Caco-2 (cell line): ENCODE measurements at regions not wholly inside any gene's neighbourhood (a gene's known extent, or its start where the extent isn't known, plus 50 kb on each side); places are given as distances from the start of the nearest gene placed in this dataset.

Experiments
- BruUV-seq: library from RNA; stranded (reverse); fragments of 400-500 nt; replicated peaks from 2 replicates; lab custom pipeline; 2021; lab: Mats Ljungman, UMichigan
- CTCF ChIA-PET: fragments of 300-600 bp; sonication (Branson Sonifier 250); formaldehyde crosslinking; loops from one replicate; lab custom pipeline; 2022; ENCODE audit warnings: antibody characterized with exemption; lab: Charles Lee
- POLR2A ChIA-PET: fragments of 300-600 bp; sonication (Branson Sonifier 250); formaldehyde crosslinking; loops from one replicate; lab custom pipeline; 2022; ENCODE audit warnings: antibody characterized with exemption; lab: Charles Lee
- DNase-seq, 2 experiments: peaks; one replicate each; pipeline versions ENCODE4 v3.0.0 to v3.0.0-alpha.2; 2020 to 2022
- H3K27me3 ChIP-seq: replicated peaks from 2 replicates; pipeline ENCODE4 v1.6.0; 2011; ENCODE audit warnings: low read length; ENCODE audit not compliant: control insufficient read depth, insufficient read depth
- H3K36me3 ChIP-seq: 2 replicates; pipeline ENCODE4 v1.5.1; 2011; ENCODE audit warnings: low read length; ENCODE audit not compliant: control insufficient read depth, insufficient read depth
- H3K4me1 ChIP-seq: fragments of 250-450 bp; sonication (Bioruptor Pico); 2 replicates; pipeline ENCODE4 v1.5.1; 2020; ENCODE audit warnings: mild to moderate bottlenecking
- H3K4me3 ChIP-seq: 2 replicates; pipeline ENCODE4 v1.5.1; 2011; ENCODE audit warnings: low read depth, mild to moderate bottlenecking, control low read depth, low read length
- H3K9me3 ChIP-seq: fragments of 250-450 bp; sonication (Bioruptor Pico); 2 replicates; pipeline ENCODE4 v1.5.1; 2020; ENCODE audit warnings: mild to moderate bottlenecking, moderate library complexity
- H3K27ac Mint-ChIP-seq: one replicate; pipeline ENCODE4 v1.8.0; 2022; ENCODE audit warnings: mixed read lengths; ENCODE audit not compliant: unreplicated experiment
- H3K27me3 Mint-ChIP-seq: one replicate; pipeline ENCODE4 v1.8.0; 2022; ENCODE audit warnings: mixed read lengths; ENCODE audit not compliant: insufficient read depth, unreplicated experiment
- H3K36me3 Mint-ChIP-seq: one replicate; pipeline ENCODE4 v1.8.0; 2022; ENCODE audit warnings: mild to moderate bottlenecking, mixed read lengths; ENCODE audit not compliant: insufficient read depth, unreplicated experiment
- H3K4me1 Mint-ChIP-seq: one replicate; pipeline ENCODE4 v1.8.0; 2022; ENCODE audit warnings: low read depth, mixed read lengths; ENCODE audit not compliant: unreplicated experiment
- H3K4me3 Mint-ChIP-seq: one replicate; pipeline ENCODE4 v1.8.0; 2022; ENCODE audit warnings: mild to moderate bottlenecking, moderate library complexity, mixed read lengths; ENCODE audit not compliant: unreplicated experiment
- H3K9me3 Mint-ChIP-seq: one replicate; pipeline ENCODE4 v1.8.0; 2022; ENCODE audit warnings: mixed read lengths; ENCODE audit not compliant: unreplicated experiment
- CTCF ChIP-seq, 2 experiments: fragments of 200-600 bp in 1 of 2; IDR thresholded peaks; 1 replicate in 1 of 2; 2 replicates in 1 of 2; pipeline versions ENCODE4 v1.5.1 to v1.8.0; 2011 to 2022; ENCODE audit warnings: antibody characterized with exemption in 1 of 2, control low read depth in 1 of 2, inconsistent platforms in 1 of 2, low read depth in 1 of 2, low read length in 1 of 2, mild to moderate bottlenecking in 1 of 2, moderate library complexity in 1 of 2; ENCODE audit not compliant: insufficient read depth in 1 of 2, severe bottlenecking in 1 of 2, unreplicated experiment in 1 of 2
- intact Hi-C: fragments of 100-400 bp; cut with micrococcal nuclease; formaldehyde crosslinking; loops from one replicate; pipeline ENCODE4 v1.10.0; 2022; ENCODE audit not compliant: unreplicated experiment

GRCh38 chr3:147740928-147741327, 331.8 kb downstream of the ZIC1 start:
- H3K9me3 ChIP-seq, result no peaks in the 10 kb centered on the region
- intact Hi-C loops, result no loop called here
- ChIA-PET CTCF (no interaction called here), POLR2A (no interaction called here)
- no peak overlapping the region for H3K27ac Mint-ChIP-seq
- H3K9me3 Mint-ChIP-seq, result no peaks in the 10 kb centered on the region
- TF ChIP-seq CTCF (IDR thresholded peaks at IDR 0.05; ENCODE audit: insufficient read depth in 1 of 2, low read depth in 1 of 2, low read length in 1 of 2, severe bottlenecking in 1 of 2, unreplicated experiment in 1 of 2), result no peak
- no TSS peak for BruUV-seq
- H3K4me1 ChIP-seq, result no peaks in the 10 kb centered on the region
- no peak overlapping the region for H3K4me3 ChIP-seq
- no peaks in the 10 kb centered on the region for H3K4me1 Mint-ChIP-seq
- H3K27me3 Mint-ChIP-seq, result no peaks in the 10 kb centered on the region
- H3K4me3 Mint-ChIP-seq, result no peak overlapping the region
- no peaks in the 10 kb centered on the region for H3K27me3 ChIP-seq
- no peaks in the 10 kb centered on the region for H3K36me3 ChIP-seq
- no peak for DNase-seq
- H3K36me3 Mint-ChIP-seq, result no peaks in the 10 kb centered on the region

- Histone ChIP-seq H3K36me3 (no peaks in the 10 kb centered on the region), H3K4me1 (no peaks in the 10 kb centered on the region), H3K9me3 (no peaks in the 10 kb centered on the region), H3K27me3 (no peaks in the 10 kb centered on the region), H3K4me3 (no peak overlapping the region)
- ChIA-PET CTCF (no interaction called here), POLR2A (no interaction called here)
- Mint-ChIP-seq H3K4me3 (no peak overlapping the region), H3K9me3 (no peaks in the 10 kb centered on the region), H3K4me1 (no peaks in the 10 kb centered on the region), H3K36me3 (no peaks in the 10 kb centered on the region), H3K27me3 (no peaks in the 10 kb centered on the region), H3K27ac (no peak overlapping the region)
- no peak for DNase-seq
- no TSS peak for BruUV-seq
- intact Hi-C loops, result no loop called here
- no peak for TF ChIP-seq CTCF (IDR thresholded peaks at IDR 0.05; ENCODE audit: insufficient read depth in 1 of 2, low read depth in 1 of 2, low read length in 1 of 2, severe bottlenecking in 1 of 2, unreplicated experiment in 1 of 2)
Observed at GRCh38 chr3:147744967-147745366, 335.8 kb downstream of the ZIC1 start.

- Mint-ChIP-seq H3K4me1 (no peaks in the 10 kb centered on the region), H3K27ac (no peak overlapping the region), H3K27me3 (no peaks in the 10 kb centered on the region), H3K4me3 (no peak overlapping the region), H3K36me3 (no peaks in the 10 kb centered on the region), H3K9me3 (no peaks in the 10 kb centered on the region)
- no peak for DNase-seq
- TF ChIP-seq CTCF (IDR thresholded peaks at IDR 0.05; ENCODE audit: insufficient read depth in 1 of 2, low read depth in 1 of 2, low read length in 1 of 2, severe bottlenecking in 1 of 2, unreplicated experiment in 1 of 2), result no peak
- Histone ChIP-seq H3K4me1 (no peaks in the 10 kb centered on the region), H3K4me3 (no peak overlapping the region), H3K36me3 (no peaks in the 10 kb centered on the region), H3K9me3 (no peaks in the 10 kb centered on the region), H3K27me3 (no peaks in the 10 kb centered on the region)
- ChIA-PET POLR2A (no interaction called here), CTCF (no interaction called here)
- BruUV-seq, result no TSS peak
- intact Hi-C loops, result no loop called here
Observed at GRCh38 chr3:147755310-147755709, 346.1 kb downstream of the ZIC1 start.
